Endothelial cell of umbilical vein (primary cell): ENCODE measurements at regions not wholly inside any gene's neighbourhood (a gene's known extent, or its start where the extent isn't known, plus 50 kb on each side); places are given as distances from the start of the nearest gene placed in this dataset.

Experiments
- BruUV-seq: library from RNA; stranded (reverse); fragments of 400-500 nt; replicated peaks from 2 replicates; lab custom pipeline; 2021; lab: Mats Ljungman, UMichigan
- CTCF ChIA-PET: fragments of 300-600, 350-600 bp; sonication (Branson Sonifier 250); formaldehyde crosslinking; loops from one replicate; lab custom pipeline; 2021; ENCODE audit warnings: antibody characterized with exemption, inconsistent platforms; lab: Charles Lee
- POLR2A ChIA-PET: fragments of 300-600, 350-600 bp; sonication (Branson Sonifier 250); formaldehyde crosslinking; loops from one replicate; lab custom pipeline; 2021; ENCODE audit warnings: antibody characterized with exemption, inconsistent platforms; lab: Charles Lee
- DNase-seq: peaks from one replicate; pipeline ENCODE4 v3.0.0-alpha.2; 2011; ENCODE audit warnings: low read depth, low spot score
- FAIRE-seq: peaks from 2 replicates; lab custom pipeline; 2011; peaks lifted over from hg19 to GRCh38; lab: Jason Lieb, UNC
- H2AFZ ChIP-seq: 2 replicates; pipeline ENCODE4 v1.6.0; 2012; ENCODE audit warnings: low read depth, low read length, control low read depth, inconsistent platforms
- H3K27ac ChIP-seq: 2 replicates; pipeline ENCODE4 v1.5.1; 2011; ENCODE audit warnings: low read depth, mild to moderate bottlenecking, control low read depth, low read length, moderate library complexity; ENCODE audit not compliant: insufficient read depth
- H3K27me3 ChIP-seq, 2 experiments: 2 replicates each; pipeline versions ENCODE4 v1.6.0 to v1.6.1; 2011; ENCODE audit warnings: low read length in 2 of 2, mixed read lengths in 1 of 2; ENCODE audit not compliant: control insufficient read depth in 2 of 2, insufficient read depth in 2 of 2
- H3K36me3 ChIP-seq, 2 experiments: 2 replicates in 1 of 2; 3 replicates in 1 of 2; pipeline ENCODE4 v1.5.1; 2011; ENCODE audit warnings: low read length in 2 of 2, mild to moderate bottlenecking in 1 of 2, moderate library complexity in 1 of 2; ENCODE audit not compliant: control insufficient read depth in 2 of 2, insufficient read depth in 2 of 2; ENCODE audit errors: extremely low read depth in 1 of 2
- H3K4me1 ChIP-seq: 3 replicates; pipeline ENCODE4 v1.5.1; 2011; ENCODE audit warnings: mild to moderate bottlenecking, low read length; ENCODE audit not compliant: control insufficient read depth, insufficient read depth; ENCODE audit errors: extremely low read depth
- H3K4me2 ChIP-seq: 2 replicates; pipeline ENCODE4 v1.6.1; 2011; ENCODE audit warnings: low read length, control low read depth, mixed read lengths; ENCODE audit not compliant: insufficient read depth
- H3K4me3 ChIP-seq, 3 experiments: fragments of 200-600 bp in 1 of 3; sonication (generic), shearing (Covaris generic) in 1 of 3; replicated peaks in 1 of 3; 2 replicates each; pipeline ENCODE4 v1.5.1; 2011 to 2016; ENCODE audit warnings: control low read depth in 3 of 3, low read length in 3 of 3, mild to moderate bottlenecking in 2 of 3, inconsistent platforms in 1 of 3, low read depth in 1 of 3, moderate library complexity in 1 of 3; ENCODE audit not compliant: insufficient read depth in 1 of 3
- H3K79me2 ChIP-seq: 2 replicates; pipeline ENCODE4 v1.6.0; 2012; ENCODE audit warnings: low read length, inconsistent platforms; ENCODE audit not compliant: control insufficient read depth, insufficient read depth
- H3K9ac ChIP-seq: replicated peaks from 2 replicates; pipeline ENCODE3; 2011; ENCODE audit warnings: low read length, control low read depth; ENCODE audit not compliant: insufficient read depth; ENCODE audit errors: extremely low read depth
- H3K9me1 ChIP-seq: replicated peaks from 3 replicates; pipeline ENCODE4 v1.6.0; 2011; ENCODE audit warnings: mild to moderate bottlenecking, low read length; ENCODE audit not compliant: control insufficient read depth, insufficient read depth; ENCODE audit errors: extremely low read depth
- H3K9me3 ChIP-seq: replicated peaks from 2 replicates; pipeline ENCODE4 v1.5.1; 2012; ENCODE audit warnings: low read length, inconsistent platforms; ENCODE audit not compliant: control insufficient read depth, insufficient read depth
- H4K20me1 ChIP-seq: replicated peaks from 2 replicates; pipeline ENCODE3; 2011; ENCODE audit warnings: mild to moderate bottlenecking, low read length; ENCODE audit not compliant: control insufficient read depth, insufficient read depth; ENCODE audit errors: extremely low read depth
- EZH2 ChIP-seq: IDR thresholded peaks from 2 replicates; pipeline ENCODE4 v1.6.1; 2012; ENCODE audit warnings: borderline replicate concordance, low read depth, mild to moderate bottlenecking, moderate library complexity, low read length, inconsistent platforms; ENCODE audit not compliant: severe bottlenecking
- FOS ChIP-seq: IDR thresholded peaks from 2 replicates; pipeline ENCODE4 v1.6.1; 2011; ENCODE audit warnings: mild to moderate bottlenecking, low read length, moderate library complexity, borderline replicate concordance; ENCODE audit not compliant: insufficient read depth
- GATA2 ChIP-seq: IDR thresholded peaks from 2 replicates; pipeline ENCODE4 v1.7.0; 2011; ENCODE audit warnings: low read depth, mild to moderate bottlenecking, moderate library complexity, mixed read lengths, low read length; ENCODE audit not compliant: insufficient read length, insufficient read depth
- JUN ChIP-seq: IDR thresholded peaks from 2 replicates; pipeline ENCODE4 v1.6.1; 2011; ENCODE audit warnings: borderline replicate concordance, low read depth; ENCODE audit not compliant: insufficient read length, insufficient read depth
- MYC ChIP-seq: IDR thresholded peaks from one replicate; pipeline ENCODE4 v1.6.1; 2011; ENCODE audit warnings: mild to moderate bottlenecking, low read depth, low read length
- POLR2A ChIP-seq: IDR thresholded peaks from 2 replicates; pipeline ENCODE4 v1.6.1; 2012; ENCODE audit warnings: low read depth, mild to moderate bottlenecking, control low read depth, low read length
- POLR2AphosphoS5 ChIP-seq: IDR thresholded peaks from 2 replicates; pipeline ENCODE4 v1.6.1; 2012; ENCODE audit warnings: low read depth, mild to moderate bottlenecking, control low read depth, low read length, moderate library complexity; ENCODE audit not compliant: insufficient read depth
- dilution Hi-C: fragments of 300-500 bp; cut with MboI; formaldehyde crosslinking; loops from one replicate; pipeline ENCODE4 v1.15.0; 2019; ENCODE audit warnings: low sequenced_read_pairs; ENCODE audit not compliant: extremely low pct_ligation_motif_present
- intact Hi-C: fragments of 100-400 bp; cut with micrococcal nuclease; formaldehyde crosslinking; loops from one replicate; pipeline ENCODE4 v1.10.0; 2022
- TF ChIP-seq, protein P1 (sequence below), 2 donors: IDR thresholded peaks; 1 replicate in 1 of 2; 2 replicates in 1 of 2; pipeline ENCODE4 v1.5.1; 2011; ENCODE audit warnings: low read length in 2 of 2, mild to moderate bottlenecking in 2 of 2, moderate library complexity in 2 of 2, control low read depth in 1 of 2, inconsistent platforms in 1 of 2, low read depth in 1 of 2; ENCODE audit not compliant: insufficient read depth in 1 of 2; ENCODE audit errors: extremely low read depth in 1 of 2
- TF ChIP-seq, protein P2 (sequence below): IDR thresholded peaks from 2 replicates; pipeline ENCODE4 v1.6.1; 2011; ENCODE audit not compliant: insufficient read depth, insufficient read length

DNA sequence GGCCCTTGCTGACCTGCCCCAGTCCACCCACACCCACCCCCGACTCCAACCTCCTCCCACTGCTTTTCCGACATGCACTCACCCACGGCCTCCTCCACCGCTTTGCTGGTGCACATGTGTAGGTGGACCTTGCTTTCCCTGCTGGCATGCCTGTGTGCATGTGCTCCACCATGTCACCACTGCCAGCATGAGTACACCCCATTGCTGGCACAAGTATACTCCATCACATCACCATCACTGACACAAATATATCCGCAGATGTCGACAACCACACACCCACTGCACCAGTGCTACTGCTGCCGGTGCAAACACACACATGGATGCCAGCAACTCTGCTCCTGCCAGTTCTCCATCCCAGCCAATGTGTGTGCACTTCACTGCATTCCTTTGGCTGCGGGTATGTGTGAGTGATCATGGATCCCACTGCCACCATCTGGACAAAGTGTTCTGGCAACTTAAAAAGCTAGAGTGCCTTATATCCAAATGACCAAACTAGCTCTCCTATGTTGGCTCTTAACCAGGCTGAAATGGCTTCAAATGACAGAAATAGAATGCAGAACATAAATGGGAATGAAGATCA lies 1072.3 kb downstream of the RAPGEF2 start:
- POLR2A ChIA-PET = no interaction called here

More for the DNA sequence above, 1072.3 kb downstream of the RAPGEF2 start:
- dilution Hi-C loops (no loop called here), intact Hi-C loops (no loop called here)
- no peaks in the 10 kb centered on the region for H4K20me1 ChIP-seq
- DNase-seq (no peak), FAIRE-seq (no peak)
- no peaks in the 10 kb centered on the region for H3K27me3 ChIP-seq
- no peak overlapping the region for H2AFZ ChIP-seq
- H3K4me1 ChIP-seq = no peaks in the 10 kb centered on the region
- H3K9me1 ChIP-seq = no peaks in the 10 kb centered on the region
- H3K4me3 ChIP-seq = no peak overlapping the region
- no TSS peak for BruUV-seq
- H3K79me2 ChIP-seq = no peaks in the 10 kb centered on the region
- CTCF ChIA-PET = no interaction called here
- no peak overlapping the region for H3K27ac ChIP-seq
- H3K4me2 ChIP-seq = no peak overlapping the region
- H3K9ac ChIP-seq = no peak overlapping the region
- no peaks in the 10 kb centered on the region for H3K36me3 ChIP-seq
- no peaks in the 10 kb centered on the region for H3K9me3 ChIP-seq
- TF ChIP-seq FOS (no peak), EZH2 (no peak), MYC (no peak), JUN (no peak), POLR2A (no peak), GATA2 (no peak), POLR2AphosphoS5 (no peak)
- TF ChIP-seq, protein P1, sequence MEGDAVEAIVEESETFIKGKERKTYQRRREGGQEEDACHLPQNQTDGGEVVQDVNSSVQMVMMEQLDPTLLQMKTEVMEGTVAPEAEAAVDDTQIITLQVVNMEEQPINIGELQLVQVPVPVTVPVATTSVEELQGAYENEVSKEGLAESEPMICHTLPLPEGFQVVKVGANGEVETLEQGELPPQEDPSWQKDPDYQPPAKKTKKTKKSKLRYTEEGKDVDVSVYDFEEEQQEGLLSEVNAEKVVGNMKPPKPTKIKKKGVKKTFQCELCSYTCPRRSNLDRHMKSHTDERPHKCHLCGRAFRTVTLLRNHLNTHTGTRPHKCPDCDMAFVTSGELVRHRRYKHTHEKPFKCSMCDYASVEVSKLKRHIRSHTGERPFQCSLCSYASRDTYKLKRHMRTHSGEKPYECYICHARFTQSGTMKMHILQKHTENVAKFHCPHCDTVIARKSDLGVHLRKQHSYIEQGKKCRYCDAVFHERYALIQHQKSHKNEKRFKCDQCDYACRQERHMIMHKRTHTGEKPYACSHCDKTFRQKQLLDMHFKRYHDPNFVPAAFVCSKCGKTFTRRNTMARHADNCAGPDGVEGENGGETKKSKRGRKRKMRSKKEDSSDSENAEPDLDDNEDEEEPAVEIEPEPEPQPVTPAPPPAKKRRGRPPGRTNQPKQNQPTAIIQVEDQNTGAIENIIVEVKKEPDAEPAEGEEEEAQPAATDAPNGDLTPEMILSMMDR (IDR thresholded peaks at IDR 0.05; ENCODE audit: extremely low read depth in 1 of 2, insufficient read depth in 1 of 2, low read depth in 1 of 2, low read length in 2 of 2) = no peak
- TF ChIP-seq, protein P2, sequence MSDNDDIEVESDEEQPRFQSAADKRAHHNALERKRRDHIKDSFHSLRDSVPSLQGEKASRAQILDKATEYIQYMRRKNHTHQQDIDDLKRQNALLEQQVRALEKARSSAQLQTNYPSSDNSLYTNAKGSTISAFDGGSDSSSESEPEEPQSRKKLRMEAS = no peak
